ENCODE measurements at regions not wholly inside any gene's neighbourhood (a gene's known extent, or its start where the extent isn't known, plus 50 kb on each side); places are given as distances from the start of the nearest gene placed in this dataset.

DNA sequence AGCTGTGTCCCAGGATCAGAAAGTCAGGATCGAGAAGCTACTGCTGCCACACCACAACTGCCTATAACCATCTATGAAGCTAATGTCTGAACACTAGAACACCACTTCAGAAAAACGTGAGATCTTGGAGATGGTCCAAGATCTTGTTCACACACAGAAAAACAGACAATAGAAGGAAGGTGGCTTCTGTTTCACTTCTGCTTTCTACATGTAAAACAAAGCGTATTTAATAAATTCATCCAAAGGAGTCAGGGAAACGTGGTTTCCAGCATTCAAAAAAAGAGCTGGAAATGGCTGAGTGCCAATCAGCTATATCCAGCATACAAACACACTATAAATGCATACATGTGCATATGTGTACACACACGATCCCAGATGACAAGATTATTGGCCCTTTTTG, 70.2 kb upstream of the CCDC71L start:
- TF ChIP-seq, protein P1, sequence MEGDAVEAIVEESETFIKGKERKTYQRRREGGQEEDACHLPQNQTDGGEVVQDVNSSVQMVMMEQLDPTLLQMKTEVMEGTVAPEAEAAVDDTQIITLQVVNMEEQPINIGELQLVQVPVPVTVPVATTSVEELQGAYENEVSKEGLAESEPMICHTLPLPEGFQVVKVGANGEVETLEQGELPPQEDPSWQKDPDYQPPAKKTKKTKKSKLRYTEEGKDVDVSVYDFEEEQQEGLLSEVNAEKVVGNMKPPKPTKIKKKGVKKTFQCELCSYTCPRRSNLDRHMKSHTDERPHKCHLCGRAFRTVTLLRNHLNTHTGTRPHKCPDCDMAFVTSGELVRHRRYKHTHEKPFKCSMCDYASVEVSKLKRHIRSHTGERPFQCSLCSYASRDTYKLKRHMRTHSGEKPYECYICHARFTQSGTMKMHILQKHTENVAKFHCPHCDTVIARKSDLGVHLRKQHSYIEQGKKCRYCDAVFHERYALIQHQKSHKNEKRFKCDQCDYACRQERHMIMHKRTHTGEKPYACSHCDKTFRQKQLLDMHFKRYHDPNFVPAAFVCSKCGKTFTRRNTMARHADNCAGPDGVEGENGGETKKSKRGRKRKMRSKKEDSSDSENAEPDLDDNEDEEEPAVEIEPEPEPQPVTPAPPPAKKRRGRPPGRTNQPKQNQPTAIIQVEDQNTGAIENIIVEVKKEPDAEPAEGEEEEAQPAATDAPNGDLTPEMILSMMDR (IDR thresholded peaks at IDR 0.05): no peak
- H3K4me1 Mint-ChIP-seq (ENCODE audit: unreplicated experiment): peaks cover 33% of the 10 kb centered on the region
- H3K4me3 Mint-ChIP-seq (ENCODE audit: unreplicated experiment): no peak overlapping the region
- no peak overlapping the region for H3K27ac Mint-ChIP-seq (ENCODE audit: unreplicated experiment)
- no peaks in the 10 kb centered on the region for H3K27me3 Mint-ChIP-seq (ENCODE audit: unreplicated experiment)
- peaks cover 3% of the 10 kb centered on the region for H3K9me3 Mint-ChIP-seq (ENCODE audit: unreplicated experiment)
- no peak for DNase-seq (ENCODE audit: extremely low spot score, unreplicated experiment)
- peaks cover 3% of the 10 kb centered on the region for H3K36me3 Mint-ChIP-seq (ENCODE audit: unreplicated experiment)

DNA sequence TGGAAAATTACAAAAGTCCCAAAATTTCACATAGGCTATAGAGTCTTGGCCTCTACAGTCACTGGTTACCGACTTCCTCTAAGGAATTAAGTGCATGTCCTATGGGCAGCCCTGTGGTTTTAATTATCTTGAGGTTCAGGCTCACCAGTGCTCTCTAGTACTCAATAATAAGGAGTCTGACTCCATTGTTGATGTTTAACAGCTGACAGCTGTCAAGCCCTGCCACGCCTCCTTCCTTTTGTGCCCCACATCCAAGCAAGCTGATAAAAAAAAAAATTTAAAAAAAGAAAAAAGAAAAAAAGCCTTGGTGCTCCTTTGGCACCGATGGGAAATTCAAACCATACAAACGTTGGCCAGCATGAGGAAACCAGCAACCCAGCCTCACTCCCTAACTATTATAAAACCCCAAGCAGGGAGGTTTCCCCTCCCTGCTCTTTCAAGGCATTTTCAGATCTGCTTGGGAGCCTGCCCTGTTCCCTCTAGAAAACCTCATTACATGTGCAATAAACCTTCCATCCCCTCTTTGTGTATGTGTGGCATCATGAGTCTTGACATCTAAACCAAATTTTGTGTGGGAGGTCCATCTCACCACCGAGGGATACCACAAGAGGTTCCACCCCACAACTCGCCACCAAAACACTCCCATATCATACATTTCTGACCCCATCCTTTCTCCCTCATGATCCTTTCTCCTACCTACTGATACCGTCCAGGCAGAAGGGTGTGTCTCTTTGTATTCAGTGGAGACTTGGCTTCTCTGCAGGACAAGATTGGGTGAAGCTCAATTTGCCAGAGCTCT, 70.9 kb upstream of the CCDC71L start:
- H3K27ac Mint-ChIP-seq (ENCODE audit: unreplicated experiment): peak overlapping the region; percentile 75
- H3K27me3 Mint-ChIP-seq (ENCODE audit: unreplicated experiment): no peaks in the 10 kb centered on the region
- DNase-seq (ENCODE audit: extremely low spot score, unreplicated experiment): no peak
- TF ChIP-seq, protein P1 (IDR thresholded peaks at IDR 0.05): no peak
- peaks cover 40% of the 10 kb centered on the region for H3K4me1 Mint-ChIP-seq (ENCODE audit: unreplicated experiment)
- H3K4me3 Mint-ChIP-seq (ENCODE audit: unreplicated experiment): peak overlapping the region; percentile 34
- peaks cover 3% of the 10 kb centered on the region for H3K9me3 Mint-ChIP-seq (ENCODE audit: unreplicated experiment)
- peaks cover 3% of the 10 kb centered on the region for H3K36me3 Mint-ChIP-seq (ENCODE audit: unreplicated experiment)

DNA sequence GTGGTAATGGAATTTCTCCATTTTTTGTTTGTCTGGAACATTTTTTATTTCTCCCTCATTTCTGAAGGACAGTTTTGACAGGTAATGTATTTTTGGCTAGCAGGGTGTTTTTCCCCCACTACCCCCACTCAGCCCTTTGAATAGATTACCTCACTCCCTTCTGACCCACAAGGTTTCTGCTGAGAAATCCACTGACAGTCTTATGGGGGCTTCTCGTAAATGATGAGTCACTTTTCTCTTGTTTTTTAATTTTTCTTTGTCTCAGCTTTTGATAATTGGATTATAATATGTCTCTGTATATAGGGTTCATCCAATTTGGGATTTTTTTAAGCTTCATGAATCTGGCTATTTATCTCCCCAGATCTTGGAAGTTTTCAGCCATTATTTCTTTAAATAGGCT, 74.7 kb upstream of the CCDC71L start:
- no peaks in the 10 kb centered on the region for H3K36me3 Mint-ChIP-seq (ENCODE audit: unreplicated experiment)
- no peaks in the 10 kb centered on the region for H3K27me3 Mint-ChIP-seq (ENCODE audit: unreplicated experiment)
- H3K4me1 Mint-ChIP-seq (ENCODE audit: unreplicated experiment): peaks cover 41% of the 10 kb centered on the region
- H3K9me3 Mint-ChIP-seq (ENCODE audit: unreplicated experiment): no peaks in the 10 kb centered on the region
- H3K27ac Mint-ChIP-seq (ENCODE audit: unreplicated experiment): no peak overlapping the region
- TF ChIP-seq, protein P1 (IDR thresholded peaks at IDR 0.05): no peak
- DNase-seq (ENCODE audit: extremely low spot score, unreplicated experiment): no peak
- no peak overlapping the region for H3K4me3 Mint-ChIP-seq (ENCODE audit: unreplicated experiment)

DNA sequence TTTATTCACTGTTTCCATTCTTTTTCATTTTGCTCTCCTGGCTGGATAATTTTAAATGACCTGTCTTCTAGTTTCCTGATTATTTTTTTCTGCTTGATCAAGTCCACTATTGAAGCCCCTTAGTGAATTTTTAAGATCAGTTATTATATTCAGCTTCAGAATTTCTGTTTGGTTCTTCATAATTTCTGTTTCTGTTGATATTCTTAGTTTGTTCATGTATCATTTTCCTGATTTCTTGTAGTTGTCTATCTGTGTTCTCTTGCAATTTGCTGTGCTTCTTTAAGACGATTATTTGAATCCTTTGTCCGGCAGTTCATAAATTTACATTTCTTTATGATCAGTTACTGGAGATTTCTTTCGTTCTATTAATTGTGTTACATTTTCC, 75.2 kb upstream of the CCDC71L start:
- Mint-ChIP-seq H3K9me3 (ENCODE audit: unreplicated experiment) (no peaks in the 10 kb centered on the region), H3K4me3 (ENCODE audit: unreplicated experiment) (no peak overlapping the region), H3K4me1 (ENCODE audit: unreplicated experiment) (peaks cover 38% of the 10 kb centered on the region), H3K36me3 (ENCODE audit: unreplicated experiment) (no peaks in the 10 kb centered on the region), H3K27ac (ENCODE audit: unreplicated experiment) (no peak overlapping the region), H3K27me3 (ENCODE audit: unreplicated experiment) (no peaks in the 10 kb centered on the region)
- TF ChIP-seq, protein P1 (IDR thresholded peaks at IDR 0.05): no peak
- no peak for DNase-seq (ENCODE audit: extremely low spot score, unreplicated experiment)

DNA sequence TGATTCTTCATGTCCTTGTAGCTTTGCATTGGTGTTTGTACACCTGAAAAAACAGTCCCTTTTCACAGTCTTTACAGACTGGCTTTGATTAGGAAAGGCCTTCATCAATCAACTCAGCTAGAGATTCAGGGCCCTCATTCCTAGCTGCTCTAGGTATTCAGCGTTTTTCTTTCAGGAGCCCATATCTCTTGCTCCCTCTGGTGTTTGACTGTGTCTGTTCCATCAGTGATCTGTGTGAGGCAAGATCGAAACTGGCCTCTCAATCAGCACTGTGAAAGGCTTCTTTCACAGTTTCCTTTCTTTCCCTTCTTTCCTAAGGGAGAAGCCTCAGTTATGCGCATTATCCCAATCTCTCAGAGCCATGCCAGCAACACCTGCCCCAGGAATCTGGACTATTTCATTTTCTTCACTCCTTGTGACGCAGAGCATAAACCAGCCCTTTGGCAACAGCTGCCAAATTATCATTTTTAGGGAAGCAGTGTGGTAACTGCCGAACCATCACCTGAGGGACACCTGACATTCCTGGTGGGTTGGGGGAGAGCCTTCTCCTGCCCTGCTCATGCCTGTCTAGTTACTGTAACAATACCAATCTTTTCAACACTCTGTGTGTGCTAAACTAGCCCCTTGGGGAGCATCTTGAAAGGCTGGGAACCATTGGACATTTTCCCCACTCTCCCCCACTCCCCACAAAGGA, 75.7 kb upstream of the CCDC71L start:
- no peaks in the 10 kb centered on the region for H3K36me3 Mint-ChIP-seq (ENCODE audit: unreplicated experiment)
- peaks cover 33% of the 10 kb centered on the region for H3K4me1 Mint-ChIP-seq (ENCODE audit: unreplicated experiment)
- peak overlapping the region; percentile 85 for H3K27ac Mint-ChIP-seq (ENCODE audit: unreplicated experiment)
- no peaks in the 10 kb centered on the region for H3K9me3 Mint-ChIP-seq (ENCODE audit: unreplicated experiment)
- DNase-seq (ENCODE audit: extremely low spot score, unreplicated experiment): no peak
- no peaks in the 10 kb centered on the region for H3K27me3 Mint-ChIP-seq (ENCODE audit: unreplicated experiment)
- no peak overlapping the region for H3K4me3 Mint-ChIP-seq (ENCODE audit: unreplicated experiment)
- TF ChIP-seq, protein P1 (IDR thresholded peaks at IDR 0.05): peak; percentile 76

Measured in osteocyte (in vitro differentiated cells).